Panc1 (cell line): ENCODE measurements at regions not wholly inside any gene's neighbourhood (a gene's known extent, or its start where the extent isn't known, plus 50 kb on each side); places are given as distances from the start of the nearest gene placed in this dataset.

Experiments used
- POLR2AphosphoS5 ChIP-seq: IDR thresholded peaks from 2 replicates; pipeline ENCODE4 v1.6.1; 2012; ENCODE audit warnings: mild to moderate bottlenecking, low read depth, low read length, moderate library complexity
- SIN3A ChIP-seq: IDR thresholded peaks from 2 replicates; pipeline ENCODE4 v1.6.1; 2012; ENCODE audit warnings: low read depth, mild to moderate bottlenecking, low read length, moderate library complexity, borderline replicate concordance; ENCODE audit not compliant: insufficient read depth
- TCF7L2 ChIP-seq: IDR thresholded peaks from 2 replicates; pipeline ENCODE4 v1.6.1; 2011; ENCODE audit warnings: mild to moderate bottlenecking, low read depth, low read length, inconsistent platforms
- TF ChIP-seq, protein P1 (sequence below): fragments of 450-650 bp; IDR thresholded peaks from 2 replicates; pipeline ENCODE4 v1.5.1; 2017; ENCODE audit warnings: mild to moderate bottlenecking
- TF ChIP-seq, protein P2 (sequence below), 2 experiments: IDR thresholded peaks; 2 replicates each; pipeline ENCODE4 v1.6.1; 2011 to 2012; ENCODE audit warnings: low read depth in 2 of 2, control low read depth in 1 of 2, low read length in 1 of 2, mild to moderate bottlenecking in 1 of 2, moderate library complexity in 1 of 2; ENCODE audit not compliant: insufficient read depth in 1 of 2

DNA sequence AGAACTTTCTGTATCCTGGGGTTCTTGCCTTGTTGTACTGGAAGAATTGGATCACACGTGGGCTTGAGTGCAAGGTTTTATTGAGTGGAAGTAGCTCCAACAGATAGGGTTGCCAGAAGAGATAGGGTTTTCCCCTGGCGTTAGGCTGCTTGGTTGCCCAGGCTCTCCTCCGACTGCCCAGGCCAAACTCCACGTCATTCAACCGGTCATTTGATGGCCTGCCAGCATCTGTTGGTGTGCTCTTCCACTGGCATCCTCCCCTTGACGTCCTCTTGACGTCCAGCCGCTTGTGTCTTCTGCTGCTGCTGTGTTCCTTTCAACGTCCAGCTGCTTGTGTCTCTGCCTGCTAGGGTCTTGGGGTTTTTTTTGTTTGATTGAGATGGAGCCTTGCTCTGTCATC lies 111.2 kb upstream of the XIST start:
- TF ChIP-seq, protein P1, sequence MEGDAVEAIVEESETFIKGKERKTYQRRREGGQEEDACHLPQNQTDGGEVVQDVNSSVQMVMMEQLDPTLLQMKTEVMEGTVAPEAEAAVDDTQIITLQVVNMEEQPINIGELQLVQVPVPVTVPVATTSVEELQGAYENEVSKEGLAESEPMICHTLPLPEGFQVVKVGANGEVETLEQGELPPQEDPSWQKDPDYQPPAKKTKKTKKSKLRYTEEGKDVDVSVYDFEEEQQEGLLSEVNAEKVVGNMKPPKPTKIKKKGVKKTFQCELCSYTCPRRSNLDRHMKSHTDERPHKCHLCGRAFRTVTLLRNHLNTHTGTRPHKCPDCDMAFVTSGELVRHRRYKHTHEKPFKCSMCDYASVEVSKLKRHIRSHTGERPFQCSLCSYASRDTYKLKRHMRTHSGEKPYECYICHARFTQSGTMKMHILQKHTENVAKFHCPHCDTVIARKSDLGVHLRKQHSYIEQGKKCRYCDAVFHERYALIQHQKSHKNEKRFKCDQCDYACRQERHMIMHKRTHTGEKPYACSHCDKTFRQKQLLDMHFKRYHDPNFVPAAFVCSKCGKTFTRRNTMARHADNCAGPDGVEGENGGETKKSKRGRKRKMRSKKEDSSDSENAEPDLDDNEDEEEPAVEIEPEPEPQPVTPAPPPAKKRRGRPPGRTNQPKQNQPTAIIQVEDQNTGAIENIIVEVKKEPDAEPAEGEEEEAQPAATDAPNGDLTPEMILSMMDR, result no peak
- no peak for TF ChIP-seq POLR2AphosphoS5
- TF ChIP-seq SIN3A, result no peak
- TF ChIP-seq, protein P2, sequence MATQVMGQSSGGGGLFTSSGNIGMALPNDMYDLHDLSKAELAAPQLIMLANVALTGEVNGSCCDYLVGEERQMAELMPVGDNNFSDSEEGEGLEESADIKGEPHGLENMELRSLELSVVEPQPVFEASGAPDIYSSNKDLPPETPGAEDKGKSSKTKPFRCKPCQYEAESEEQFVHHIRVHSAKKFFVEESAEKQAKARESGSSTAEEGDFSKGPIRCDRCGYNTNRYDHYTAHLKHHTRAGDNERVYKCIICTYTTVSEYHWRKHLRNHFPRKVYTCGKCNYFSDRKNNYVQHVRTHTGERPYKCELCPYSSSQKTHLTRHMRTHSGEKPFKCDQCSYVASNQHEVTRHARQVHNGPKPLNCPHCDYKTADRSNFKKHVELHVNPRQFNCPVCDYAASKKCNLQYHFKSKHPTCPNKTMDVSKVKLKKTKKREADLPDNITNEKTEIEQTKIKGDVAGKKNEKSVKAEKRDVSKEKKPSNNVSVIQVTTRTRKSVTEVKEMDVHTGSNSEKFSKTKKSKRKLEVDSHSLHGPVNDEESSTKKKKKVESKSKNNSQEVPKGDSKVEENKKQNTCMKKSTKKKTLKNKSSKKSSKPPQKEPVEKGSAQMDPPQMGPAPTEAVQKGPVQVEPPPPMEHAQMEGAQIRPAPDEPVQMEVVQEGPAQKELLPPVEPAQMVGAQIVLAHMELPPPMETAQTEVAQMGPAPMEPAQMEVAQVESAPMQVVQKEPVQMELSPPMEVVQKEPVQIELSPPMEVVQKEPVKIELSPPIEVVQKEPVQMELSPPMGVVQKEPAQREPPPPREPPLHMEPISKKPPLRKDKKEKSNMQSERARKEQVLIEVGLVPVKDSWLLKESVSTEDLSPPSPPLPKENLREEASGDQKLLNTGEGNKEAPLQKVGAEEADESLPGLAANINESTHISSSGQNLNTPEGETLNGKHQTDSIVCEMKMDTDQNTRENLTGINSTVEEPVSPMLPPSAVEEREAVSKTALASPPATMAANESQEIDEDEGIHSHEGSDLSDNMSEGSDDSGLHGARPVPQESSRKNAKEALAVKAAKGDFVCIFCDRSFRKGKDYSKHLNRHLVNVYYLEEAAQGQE (IDR thresholded peaks at IDR 0.05; ENCODE audit: insufficient read depth in 1 of 2, low read depth in 2 of 2, low read length in 1 of 2), result no peak
- TF ChIP-seq TCF7L2, result no peak
